Epithelial cell of prostate (primary cell): ENCODE measurements at regions not wholly inside any gene's neighbourhood (a gene's known extent, or its start where the extent isn't known, plus 50 kb on each side); places are given as distances from the start of the nearest gene placed in this dataset.

Experiments used
- DNase-seq: peaks from one replicate; pipeline ENCODE4 v3.0.0-alpha.2; 2011; ENCODE audit warnings: low read depth, low spot score
- H3K27ac ChIP-seq: fragments of 450-650 bp; 2 replicates; pipeline ENCODE4 v1.5.1; 2017; ENCODE audit warnings: mild to moderate bottlenecking

GRCh38 chr18:55850904-55851303 lies 262.9 kb upstream of the TCF4 start:
- DNase-seq, result no peak
- no peak overlapping the region for H3K27ac ChIP-seq

GRCh38 chr18:55849391-55849790 lies 261.4 kb upstream of the TCF4 start:
- H3K27ac ChIP-seq, result no peak overlapping the region
- DNase-seq, result no peak

- no peak for DNase-seq
- H3K27ac ChIP-seq, result no peak overlapping the region
Measured at GRCh38 chr18:55847960-55848359, 260.0 kb upstream of the TCF4 start.

GRCh38 chr18:55845221-55845620 lies 257.2 kb upstream of the TCF4 start:
- H3K27ac ChIP-seq, result no peak overlapping the region
- DNase-seq, result no peak

GRCh38 chr18:55844382-55844781 lies 256.4 kb upstream of the TCF4 start:
- no peak overlapping the region for H3K27ac ChIP-seq
- no peak for DNase-seq

- no peak for DNase-seq
- H3K27ac ChIP-seq, result no peak overlapping the region
Measured at GRCh38 chr18:55841314-55841713, 253.3 kb upstream of the TCF4 start.

GRCh38 chr18:55840601-55841170 lies 252.7 kb upstream of the TCF4 start:
- H3K27ac ChIP-seq, result no peak overlapping the region
- no peak for DNase-seq

- H3K27ac ChIP-seq, result no peak overlapping the region
- DNase-seq, result no peak
Measured at GRCh38 chr18:55839343-55839742, 251.4 kb upstream of the TCF4 start.

- H3K27ac ChIP-seq, result no peak overlapping the region
- no peak for DNase-seq
Measured at GRCh38 chr18:55838841-55839240, 250.8 kb upstream of the TCF4 start.

GRCh38 chr18:55838319-55838718 lies 250.3 kb upstream of the TCF4 start:
- DNase-seq, result no peak

GRCh38 chr18:55833543-55833942 lies 245.6 kb upstream of the TCF4 start:
- DNase-seq, result peak; percentile 83
- H3K27ac ChIP-seq, result peak overlapping the region; percentile 54

More at GRCh38 chr18:55838319-55838718, 250.3 kb upstream of the TCF4 start:
- H3K27ac ChIP-seq, result no peak overlapping the region

- DNase-seq, result no peak
- no peak overlapping the region for H3K27ac ChIP-seq
Measured at GRCh38 chr18:55830544-55830943, 242.6 kb upstream of the TCF4 start.

GRCh38 chr18:55821219-55821618 lies 233.2 kb upstream of the TCF4 start:
- DNase-seq, result peak; percentile 12
- H3K27ac ChIP-seq, result peak overlapping the region; percentile 35

- no peak for DNase-seq
- H3K27ac ChIP-seq, result no peak overlapping the region
Measured at GRCh38 chr18:55819448-55819847, 231.5 kb upstream of the TCF4 start.

GRCh38 chr18:55818284-55818683 lies 230.3 kb upstream of the TCF4 start:
- DNase-seq, result no peak
- no peak overlapping the region for H3K27ac ChIP-seq

GRCh38 chr18:55811925-55812324 lies 223.9 kb upstream of the TCF4 start:
- H3K27ac ChIP-seq, result no peak overlapping the region
- no peak for DNase-seq

- no peak overlapping the region for H3K27ac ChIP-seq
- DNase-seq, result no peak
Measured at GRCh38 chr18:55805666-55806065, 217.7 kb upstream of the TCF4 start.

- no peak overlapping the region for H3K27ac ChIP-seq
- DNase-seq, result no peak
Measured at GRCh38 chr18:55795101-55795669, 207.2 kb upstream of the TCF4 start.

- no peak for DNase-seq
- no peak overlapping the region for H3K27ac ChIP-seq
Measured at GRCh38 chr18:55794288-55795052, 206.5 kb upstream of the TCF4 start.

GRCh38 chr18:55790296-55790695 lies 202.3 kb upstream of the TCF4 start:
- peak overlapping the region; percentile 58 for H3K27ac ChIP-seq

GRCh38 chr18:55787536-55788073 lies 199.6 kb upstream of the TCF4 start:
- H3K27ac ChIP-seq, result no peak overlapping the region
- no peak for DNase-seq

More at GRCh38 chr18:55790296-55790695, 202.3 kb upstream of the TCF4 start:
- peak; percentile 50 for DNase-seq
